Stomach (tissue), 8 donors: ENCODE measurements at regions not wholly inside any gene's neighbourhood (a gene's known extent, or its start where the extent isn't known, plus 50 kb on each side); places are given as distances from the start of the nearest gene placed in this dataset.
A peak's percentile ranks its signal among the peaks of the same experiment; 100 is the strongest.

Experiments used
- DNase-seq, 2 donors: peaks; one replicate each; pipeline versions ENCODE4 v3.0.0 to v3.0.0-alpha.2; 2013 to 2019
- H3K27ac ChIP-seq, 5 donors: fragments of 200-600 bp in 4 of 5; sonication (generic) in 4 of 5; one replicate each; pipeline ENCODE4 v1.5.1; 2013 to 2019; ENCODE audit warnings: mild to moderate bottlenecking in 1 of 5, moderate library complexity in 1 of 5
- H3K27me3 ChIP-seq, 3 donors: fragments of 200-600 bp; sonication (generic); one replicate each; pipeline ENCODE4 v1.5.1; 2017 to 2019; ENCODE audit warnings: mixed run types in 1 of 3
- H3K36me3 ChIP-seq, 4 donors: fragments of 200-600 bp; sonication (generic); 1 replicate in 3 of 4; 2 replicates in 1 of 4; pipeline ENCODE4 v1.5.1; 2016 to 2019
- H3K4me1 ChIP-seq, 4 donors: fragments of 200-600 bp; sonication (generic); one replicate each; pipeline ENCODE4 v1.5.1; 2016 to 2019
- H3K4me3 ChIP-seq, 4 donors: fragments of 200-600 bp; sonication (generic) in 3 of 4; one replicate each; pipeline ENCODE4 v1.5.1; 2016 to 2019; ENCODE audit warnings: mild to moderate bottlenecking in 1 of 4
- H3K9me3 ChIP-seq, 4 donors: fragments of 200-600 bp; sonication (generic); one replicate each; pipeline ENCODE4 v1.5.1; 2016 to 2019
- EP300 ChIP-seq: sonication (generic); formaldehyde crosslinking; IDR thresholded peaks from one replicate; pipeline ENCODE4 v1.6.1; 2017; ENCODE audit warnings: antibody characterized with exemption
- POLR2A ChIP-seq, 4 donors: fragments of 450-650 bp; IDR thresholded peaks; one replicate each; pipeline ENCODE4 v1.6.1; 2016; ENCODE audit warnings: antibody characterized with exemption in 4 of 4, control low read depth in 2 of 4, mild to moderate bottlenecking in 1 of 4, moderate library complexity in 1 of 4
- POLR2AphosphoS5 ChIP-seq, 3 donors: sonication (generic); formaldehyde crosslinking; IDR thresholded peaks; one replicate each; pipeline ENCODE4 v1.6.1; 2016; ENCODE audit warnings: antibody characterized with exemption in 3 of 3
- WGBS, 5 donors: extraction: QIAGEN DNeasy Blood & Tissue Kit in 3 of 5; methylation state at CpG; one replicate each; pipeline versions ENCODE4 v1.1.5 to v1.1.7; 2013 to 2018; 5-methylcytosine and 5-hydroxymethylcytosine counted together
- intact Hi-C: fragments of 100-400 bp; cut with DNase I; formaldehyde crosslinking; loops from one replicate; pipeline ENCODE4 v1.15.1; 2023; ENCODE audit warnings: low total_unique reads
- TF ChIP-seq, protein P1 (sequence below), 7 experiments: fragments of 450-650 bp in 4 of 7; fragments of 200-600 bp in 3 of 7; sonication (generic) in 3 of 7; IDR thresholded peaks; one replicate each; pipeline ENCODE4 v1.5.1; 2016 to 2019; ENCODE audit warnings: antibody characterized with exemption in 7 of 7, control low read depth in 2 of 7, mild to moderate bottlenecking in 1 of 7
- donor health status: healthy with polysubstance abuse.
- donor health status: Bipolar disorder and iron deficiency.
- donor health status: healthy.

DNA sequence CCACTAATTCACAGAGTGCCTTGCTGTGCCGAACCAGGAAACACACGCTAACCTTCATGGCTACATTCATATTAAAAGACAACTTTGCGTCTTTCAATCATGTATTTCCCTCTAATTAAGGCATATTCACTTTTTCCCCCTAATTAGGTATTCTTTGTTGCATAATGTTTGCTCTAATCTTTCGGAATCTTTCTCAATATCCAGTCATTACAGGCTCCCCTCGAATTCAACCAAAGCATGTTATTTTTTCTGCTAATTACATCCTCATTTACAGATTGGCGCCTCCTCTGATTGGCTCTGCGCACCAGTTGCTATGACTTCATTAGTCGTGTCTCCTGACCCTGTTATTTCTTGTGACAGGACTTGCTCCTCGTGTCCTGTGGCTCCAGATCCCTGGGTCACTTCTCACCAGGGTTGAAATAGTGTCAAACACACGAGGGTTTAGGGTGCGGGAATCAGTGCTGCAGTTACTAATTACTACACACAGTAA lies 226.7 kb upstream of the TSHZ3 start:
- TF ChIP-seq, protein P1, sequence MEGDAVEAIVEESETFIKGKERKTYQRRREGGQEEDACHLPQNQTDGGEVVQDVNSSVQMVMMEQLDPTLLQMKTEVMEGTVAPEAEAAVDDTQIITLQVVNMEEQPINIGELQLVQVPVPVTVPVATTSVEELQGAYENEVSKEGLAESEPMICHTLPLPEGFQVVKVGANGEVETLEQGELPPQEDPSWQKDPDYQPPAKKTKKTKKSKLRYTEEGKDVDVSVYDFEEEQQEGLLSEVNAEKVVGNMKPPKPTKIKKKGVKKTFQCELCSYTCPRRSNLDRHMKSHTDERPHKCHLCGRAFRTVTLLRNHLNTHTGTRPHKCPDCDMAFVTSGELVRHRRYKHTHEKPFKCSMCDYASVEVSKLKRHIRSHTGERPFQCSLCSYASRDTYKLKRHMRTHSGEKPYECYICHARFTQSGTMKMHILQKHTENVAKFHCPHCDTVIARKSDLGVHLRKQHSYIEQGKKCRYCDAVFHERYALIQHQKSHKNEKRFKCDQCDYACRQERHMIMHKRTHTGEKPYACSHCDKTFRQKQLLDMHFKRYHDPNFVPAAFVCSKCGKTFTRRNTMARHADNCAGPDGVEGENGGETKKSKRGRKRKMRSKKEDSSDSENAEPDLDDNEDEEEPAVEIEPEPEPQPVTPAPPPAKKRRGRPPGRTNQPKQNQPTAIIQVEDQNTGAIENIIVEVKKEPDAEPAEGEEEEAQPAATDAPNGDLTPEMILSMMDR (IDR thresholded peaks at IDR 0.05), result no peak
- TF ChIP-seq POLR2AphosphoS5 (IDR thresholded peaks at IDR 0.05) (no peak), EP300 (no peak), POLR2A (IDR thresholded peaks at IDR 0.05) (no peak)
- intact Hi-C loops, result no loop called here
- Histone ChIP-seq H3K36me3 (no peaks in the 10 kb centered on the region), H3K27ac (no peak overlapping the region), H3K27me3 (peaks cover 0 to 17% (median 0%) of the 10 kb centered on the region in 3 donors), H3K4me3 (no peak overlapping the region), H3K9me3 (no peaks in the 10 kb centered on the region), H3K4me1 (no peaks in the 10 kb centered on the region)
- DNase-seq, result no peak
- WGBS, 5 donors, result 74 to 83% (median 77%) methylated on average over 11 of the region's 11 CpGs

DNA sequence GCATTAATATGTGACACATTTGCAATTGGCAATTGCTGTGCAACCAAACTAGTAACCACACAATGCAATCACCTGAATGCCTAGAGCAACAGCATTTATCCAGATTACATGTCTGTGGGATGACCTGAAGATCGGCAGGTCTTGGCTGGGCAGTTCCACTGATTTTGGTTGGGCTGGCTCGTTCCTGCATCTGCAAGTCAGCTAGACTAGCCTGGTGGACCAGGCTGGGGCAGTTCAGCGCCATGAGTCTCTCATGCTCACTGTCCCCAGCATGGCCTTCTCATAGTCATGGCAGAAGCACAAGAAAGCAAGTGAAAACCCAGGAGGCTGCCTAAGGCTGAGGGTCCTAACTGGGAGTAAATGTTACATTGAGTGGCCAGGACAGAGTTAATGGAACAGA lies 229.1 kb upstream of the TSHZ3 start:
- H3K9me3 ChIP-seq, result no peaks in the 10 kb centered on the region
- DNase-seq, result no peak
- no peaks in the 10 kb centered on the region for H3K4me1 ChIP-seq
- intact Hi-C loops, result no loop called here
- TF ChIP-seq, protein P1 (IDR thresholded peaks at IDR 0.05), result no peak
- TF ChIP-seq POLR2A (IDR thresholded peaks at IDR 0.05) (no peak), POLR2AphosphoS5 (IDR thresholded peaks at IDR 0.05) (no peak), EP300 (no peak)
- peaks cover 0 to 9% (median 0%) of the 10 kb centered on the region in 3 donors for H3K27me3 ChIP-seq
- 67 to 89% (median 77%) methylated on average over 3 of the region's 3 CpGs for WGBS, 5 donors
- H3K4me3 ChIP-seq, result no peak overlapping the region
- no peaks in the 10 kb centered on the region for H3K36me3 ChIP-seq
- no peak overlapping the region for H3K27ac ChIP-seq

DNA sequence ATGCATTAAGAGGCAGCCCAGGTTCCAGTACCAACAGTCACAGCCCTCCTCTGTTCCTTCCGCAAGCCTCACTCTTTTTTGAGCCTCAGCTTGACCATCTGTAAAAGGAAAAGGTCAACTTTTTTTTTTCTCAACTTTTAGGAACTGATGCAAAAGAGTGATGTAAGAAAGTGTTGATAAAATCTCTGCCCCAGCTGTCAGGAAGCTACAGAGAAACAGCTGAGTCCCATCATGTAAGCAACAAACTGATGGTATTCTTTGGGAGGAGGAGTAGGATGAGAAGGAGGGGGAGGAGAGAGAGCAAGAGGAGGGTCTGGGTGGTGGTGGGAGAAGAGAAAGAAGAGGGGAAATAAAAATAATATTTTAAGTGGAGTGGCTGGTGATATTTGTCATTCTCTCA lies 233.9 kb upstream of the TSHZ3 start:
- intact Hi-C loops, result no loop called here
- 50 to 93% (median 73%) methylated on average over 1 of the region's 1 CpG for WGBS, 5 donors
- H3K27ac ChIP-seq, result peak overlapping the region in 1 of 5 donors; percentile 22

DNA sequence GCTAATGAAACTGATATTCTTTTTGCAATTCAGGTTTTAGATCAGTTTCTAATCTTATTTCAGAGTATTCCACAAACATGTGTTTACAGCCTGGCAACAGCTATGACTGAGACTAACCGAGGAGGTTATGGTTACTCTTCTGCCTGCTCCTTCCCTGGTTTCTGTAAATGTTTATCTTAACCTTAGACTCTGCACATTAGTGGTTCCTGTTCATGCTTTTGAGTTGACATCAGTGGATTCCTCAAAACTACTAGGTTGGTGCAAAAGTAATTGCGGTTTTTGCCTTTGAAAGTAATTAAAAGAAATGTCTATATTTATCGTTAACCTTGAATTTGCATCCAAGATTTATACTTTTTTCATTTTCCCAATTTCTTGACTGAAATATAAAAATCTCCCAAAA lies 237.0 kb upstream of the TSHZ3 start:
- H3K36me3 ChIP-seq, result no peaks in the 10 kb centered on the region
- H3K9me3 ChIP-seq, result peaks cover 0 to 3% (median 0%) of the 10 kb centered on the region in 4 donors
- no peak overlapping the region for H3K27ac ChIP-seq
- H3K27me3 ChIP-seq, result no peaks in the 10 kb centered on the region
- TF ChIP-seq POLR2AphosphoS5 (IDR thresholded peaks at IDR 0.05), result peak in 2 of 3 donors; percentile 9 to 16
- no peak for TF ChIP-seq EP300
- no peak overlapping the region for H3K4me3 ChIP-seq
- intact Hi-C loops, result no loop called here
- DNase-seq, result no peak
- no peaks in the 10 kb centered on the region for H3K4me1 ChIP-seq
- WGBS, 5 donors, result 47 to 64% (median 61%) methylated on average over 3 of the region's 3 CpGs

More for the DNA sequence above, 233.9 kb upstream of the TSHZ3 start:
- TF ChIP-seq, protein P1 (IDR thresholded peaks at IDR 0.05), result no peak
- peak in 1 of 3 donors; percentile 28 for TF ChIP-seq POLR2AphosphoS5 (IDR thresholded peaks at IDR 0.05)
- TF ChIP-seq POLR2A (IDR thresholded peaks at IDR 0.05), result no peak
- Histone ChIP-seq H3K4me1 (no peaks in the 10 kb centered on the region), H3K27me3 (no peaks in the 10 kb centered on the region), H3K36me3 (no peaks in the 10 kb centered on the region), H3K4me3 (no peak overlapping the region), H3K9me3 (no peaks in the 10 kb centered on the region)
- DNase-seq, result peak in 1 of 2 donors; percentile 34

DNA sequence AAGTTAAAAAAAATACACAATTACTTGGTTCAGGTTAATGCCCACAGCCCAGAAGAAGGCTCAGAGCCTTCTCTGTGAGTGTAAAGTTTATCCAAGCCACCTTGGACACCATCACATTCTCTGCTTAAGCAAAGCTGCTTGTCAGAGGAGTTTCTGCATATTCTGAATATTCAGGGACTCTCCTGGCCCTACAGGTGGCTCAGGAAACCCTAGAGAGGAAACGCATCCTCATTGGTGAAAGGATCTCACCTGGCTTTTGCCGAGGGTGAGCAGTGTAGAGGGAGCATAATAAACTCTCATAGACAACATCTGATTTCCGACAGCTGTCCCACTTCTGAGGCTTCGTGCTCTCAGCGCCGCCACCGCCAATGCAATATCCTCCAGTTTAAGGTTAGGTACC lies 239.9 kb upstream of the TSHZ3 start:
- H3K36me3 ChIP-seq, result no peaks in the 10 kb centered on the region
- H3K27ac ChIP-seq, result no peak overlapping the region
- H3K4me1 ChIP-seq, result no peaks in the 10 kb centered on the region
- H3K4me3 ChIP-seq, result no peak overlapping the region
- no peak for TF ChIP-seq POLR2AphosphoS5 (IDR thresholded peaks at IDR 0.05)
- TF ChIP-seq POLR2A (IDR thresholded peaks at IDR 0.05), result no peak
- TF ChIP-seq, protein P1 (IDR thresholded peaks at IDR 0.05), result no peak
- no peak for TF ChIP-seq EP300
- DNase-seq, result no peak
- intact Hi-C loops, result no loop called here
- H3K9me3 ChIP-seq, result peaks cover 0 to 3% (median 0%) of the 10 kb centered on the region in 4 donors
- WGBS, 5 donors, result 67 to 77% (median 72%) methylated on average over 7 of the region's 7 CpGs
- no peaks in the 10 kb centered on the region for H3K27me3 ChIP-seq
